Activated B cell treated with CpG ODN at 0.5 μM for 24 hours (primary cell): ENCODE measurements at regions not wholly inside any gene's neighbourhood (a gene's known extent, or its start where the extent isn't known, plus 50 kb on each side); places are given as distances from the start of the nearest gene placed in this dataset.

Source experiments
- ATAC-seq: fragments of 200-7000 bp; cut with Tn5 transposase; one replicate; pipeline ENCODE4 v1.10.0; 2021; ENCODE audit warnings: low read depth, mild to moderate bottlenecking, moderate library complexity
- CTCF ChIA-PET: fragments of 350-600 bp; sonication (Branson Sonifier 250); formaldehyde crosslinking; loops from one replicate; lab custom pipeline; 2021; ENCODE audit warnings: antibody characterized with exemption; lab: Charles Lee
- POLR2A ChIA-PET: fragments of 350-600 bp; sonication (Branson Sonifier 250); formaldehyde crosslinking; loops from one replicate; lab custom pipeline; 2021; ENCODE audit warnings: antibody characterized with exemption; lab: Charles Lee
- DNase-seq: peaks from one replicate; pipeline ENCODE4 v3.0.0; 2022
- H3K27ac Mint-ChIP-seq: one replicate; pipeline ENCODE4 v1.8.0; 2020; ENCODE audit warnings: mixed read lengths
- H3K27me3 Mint-ChIP-seq: one replicate; pipeline ENCODE4 v1.8.0; 2021; ENCODE audit warnings: mixed read lengths
- H3K36me3 Mint-ChIP-seq: one replicate; pipeline ENCODE4 v1.8.0; 2021; ENCODE audit warnings: low read depth, mixed read lengths
- H3K4me1 Mint-ChIP-seq: one replicate; pipeline ENCODE4 v1.8.0; 2021; ENCODE audit warnings: mixed read lengths
- H3K4me3 Mint-ChIP-seq: one replicate; pipeline ENCODE4 v1.8.0; 2020; ENCODE audit warnings: mild to moderate bottlenecking, mixed read lengths
- H3K9me3 Mint-ChIP-seq: one replicate; pipeline ENCODE4 v1.8.0; 2020; ENCODE audit warnings: mixed read lengths
- CTCF ChIP-seq: fragments of 200-600 bp; IDR thresholded peaks from one replicate; pipeline ENCODE4 v1.8.0; 2022; ENCODE audit warnings: antibody characterized with exemption, mild to moderate bottlenecking
- intact Hi-C: fragments of 100-400 bp; cut with micrococcal nuclease; formaldehyde crosslinking; loops from one replicate; pipeline ENCODE4 v1.15.1; 2024

- ChIA-PET CTCF (no interaction called here), POLR2A (no interaction called here)
- no peaks in the 10 kb centered on the region for H3K27me3 Mint-ChIP-seq
- no peak for TF ChIP-seq CTCF
- intact Hi-C loops, result no loop called here
- H3K27ac Mint-ChIP-seq, result no peak overlapping the region
- H3K9me3 Mint-ChIP-seq, result peaks cover 2% of the 10 kb centered on the region
- ATAC-seq (no peak), DNase-seq (no peak)
- no peaks in the 10 kb centered on the region for H3K36me3 Mint-ChIP-seq
- no peak overlapping the region for H3K4me3 Mint-ChIP-seq
- no peaks in the 10 kb centered on the region for H3K4me1 Mint-ChIP-seq
Observed at GRCh38 chr5:113804264-113804663, 290.8 kb downstream of the YTHDC2 start.

DNA sequence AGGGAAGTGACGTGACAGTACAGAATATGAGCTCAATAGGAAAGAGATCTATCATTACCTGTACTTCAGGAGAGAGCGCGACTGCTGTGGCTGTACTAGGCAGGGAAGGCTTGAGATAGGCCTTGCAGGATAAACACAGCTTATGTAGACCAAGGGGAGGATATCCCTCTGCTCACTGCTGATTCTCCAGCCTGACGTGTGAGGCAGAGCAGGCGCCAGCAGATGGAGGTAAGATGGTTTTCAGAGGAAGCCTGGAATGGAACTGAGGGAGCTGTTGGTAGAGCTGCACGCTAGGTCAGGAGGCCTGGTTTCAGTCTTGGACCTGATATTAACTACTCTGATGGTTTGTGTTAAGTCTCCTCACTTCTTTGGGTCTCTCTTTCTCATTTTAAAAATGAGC, 291.4 kb downstream of the YTHDC2 start:
- POLR2A ChIA-PET, result no interaction called here
- Mint-ChIP-seq H3K4me3 (no peak overlapping the region), H3K36me3 (no peaks in the 10 kb centered on the region), H3K27ac (no peak overlapping the region), H3K9me3 (peaks cover 2% of the 10 kb centered on the region), H3K27me3 (no peaks in the 10 kb centered on the region), H3K4me1 (no peaks in the 10 kb centered on the region)
- intact Hi-C loops, result no loop called here
- DNase-seq (no peak), ATAC-seq (no peak)
- CTCF ChIA-PET, result no interaction called here
- no peak for TF ChIP-seq CTCF

GRCh38 chr5:113806250-113806649, 292.8 kb downstream of the YTHDC2 start:
- H3K4me1 Mint-ChIP-seq, result no peaks in the 10 kb centered on the region
- no peaks in the 10 kb centered on the region for H3K27me3 Mint-ChIP-seq
- no peak for DNase-seq
- no peak for ATAC-seq
- H3K9me3 Mint-ChIP-seq, result no peaks in the 10 kb centered on the region
- intact Hi-C loops, result no loop called here
- H3K27ac Mint-ChIP-seq, result no peak overlapping the region
- no peak for TF ChIP-seq CTCF
- no peaks in the 10 kb centered on the region for H3K36me3 Mint-ChIP-seq
- ChIA-PET CTCF (no interaction called here), POLR2A (no interaction called here)
- no peak overlapping the region for H3K4me3 Mint-ChIP-seq

- CTCF ChIA-PET, result no interaction called here
Observed at GRCh38 chr5:113806904-113807303, 293.4 kb downstream of the YTHDC2 start.

DNA sequence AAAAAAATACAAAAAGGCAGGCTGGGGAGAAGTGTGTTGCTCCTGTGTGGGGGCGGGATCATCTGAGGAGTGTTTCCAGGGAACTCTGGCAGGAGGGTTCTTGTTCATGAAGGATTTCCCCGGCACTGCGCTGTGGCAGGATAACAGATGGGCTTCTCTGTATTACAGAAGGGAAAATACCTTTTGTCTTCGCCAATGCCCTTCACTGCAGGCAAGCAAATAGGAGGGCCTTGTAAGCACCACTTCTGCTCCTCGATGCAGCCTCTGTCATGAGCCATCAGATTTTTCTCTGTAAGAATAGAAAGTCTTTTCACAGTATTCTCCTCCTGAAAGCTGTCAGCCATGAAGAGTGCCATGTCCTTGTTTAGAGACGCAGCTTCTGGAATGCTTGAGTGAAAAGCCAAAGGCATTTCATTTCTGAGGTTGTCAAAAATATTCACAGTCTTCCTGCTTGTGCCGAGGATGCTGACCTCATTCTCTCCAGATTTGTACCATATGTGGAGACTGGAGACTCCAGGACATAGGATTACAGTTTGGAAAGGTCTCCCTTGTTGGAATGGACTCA, 294.0 kb downstream of the YTHDC2 start:
- POLR2A ChIA-PET, result no interaction called here
- H3K9me3 Mint-ChIP-seq, result no peaks in the 10 kb centered on the region
- DNase-seq, result no peak
- intact Hi-C loops, result no loop called here
- H3K27me3 Mint-ChIP-seq, result no peaks in the 10 kb centered on the region
- H3K4me3 Mint-ChIP-seq, result no peak overlapping the region
- no peak overlapping the region for H3K27ac Mint-ChIP-seq
- no peaks in the 10 kb centered on the region for H3K36me3 Mint-ChIP-seq
- no peak for TF ChIP-seq CTCF
- no peaks in the 10 kb centered on the region for H3K4me1 Mint-ChIP-seq
- CTCF ChIA-PET, result no interaction called here
- ATAC-seq, result no peak

More at GRCh38 chr5:113806904-113807303, 293.4 kb downstream of the YTHDC2 start:
- H3K27ac Mint-ChIP-seq, result no peak overlapping the region
- H3K4me1 Mint-ChIP-seq, result no peaks in the 10 kb centered on the region
- DNase-seq (no peak), ATAC-seq (no peak)
- no peaks in the 10 kb centered on the region for H3K9me3 Mint-ChIP-seq
- H3K4me3 Mint-ChIP-seq, result no peak overlapping the region
- POLR2A ChIA-PET, result no interaction called here
- H3K36me3 Mint-ChIP-seq, result no peaks in the 10 kb centered on the region
- intact Hi-C loops, result no loop called here
- H3K27me3 Mint-ChIP-seq, result no peaks in the 10 kb centered on the region
- TF ChIP-seq CTCF, result no peak
